Transverse colon (tissue), 4 donors: ENCODE measurements at regions not wholly inside any gene's neighbourhood (a gene's known extent, or its start where the extent isn't known, plus 50 kb on each side); places are given as distances from the start of the nearest gene placed in this dataset.

ENCODE experiments used
- POLR2AphosphoS5 ChIP-seq, 3 donors: sonication (generic); formaldehyde crosslinking; IDR thresholded peaks; one replicate each; pipeline ENCODE4 v1.6.1; 2016; ENCODE audit warnings: antibody characterized with exemption in 3 of 3
- TF ChIP-seq, protein P1 (sequence below), 5 experiments: fragments of 200-600 bp in 3 of 5; fragments of 450-650 bp in 2 of 5; sonication (generic) in 3 of 5; IDR thresholded peaks; 1 replicate in 2 of 5; 2 replicates in 3 of 5; pipeline ENCODE4 v1.5.1; 2016 to 2017; ENCODE audit warnings: antibody characterized with exemption in 5 of 5, inconsistent platforms in 3 of 5, mild to moderate bottlenecking in 2 of 5, moderate library complexity in 1 of 5

GRCh38 chr13:47800593-47800992, 200.5 kb downstream of the SUCLA2 start:
- TF ChIP-seq, protein P1, sequence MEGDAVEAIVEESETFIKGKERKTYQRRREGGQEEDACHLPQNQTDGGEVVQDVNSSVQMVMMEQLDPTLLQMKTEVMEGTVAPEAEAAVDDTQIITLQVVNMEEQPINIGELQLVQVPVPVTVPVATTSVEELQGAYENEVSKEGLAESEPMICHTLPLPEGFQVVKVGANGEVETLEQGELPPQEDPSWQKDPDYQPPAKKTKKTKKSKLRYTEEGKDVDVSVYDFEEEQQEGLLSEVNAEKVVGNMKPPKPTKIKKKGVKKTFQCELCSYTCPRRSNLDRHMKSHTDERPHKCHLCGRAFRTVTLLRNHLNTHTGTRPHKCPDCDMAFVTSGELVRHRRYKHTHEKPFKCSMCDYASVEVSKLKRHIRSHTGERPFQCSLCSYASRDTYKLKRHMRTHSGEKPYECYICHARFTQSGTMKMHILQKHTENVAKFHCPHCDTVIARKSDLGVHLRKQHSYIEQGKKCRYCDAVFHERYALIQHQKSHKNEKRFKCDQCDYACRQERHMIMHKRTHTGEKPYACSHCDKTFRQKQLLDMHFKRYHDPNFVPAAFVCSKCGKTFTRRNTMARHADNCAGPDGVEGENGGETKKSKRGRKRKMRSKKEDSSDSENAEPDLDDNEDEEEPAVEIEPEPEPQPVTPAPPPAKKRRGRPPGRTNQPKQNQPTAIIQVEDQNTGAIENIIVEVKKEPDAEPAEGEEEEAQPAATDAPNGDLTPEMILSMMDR (IDR thresholded peaks at IDR 0.05): no peak
- no peak for TF ChIP-seq POLR2AphosphoS5 (IDR thresholded peaks at IDR 0.05)
